GM20000 (cell line): ENCODE measurements at regions not wholly inside any gene's neighbourhood (a gene's known extent, or its start where the extent isn't known, plus 50 kb on each side); places are given as distances from the start of the nearest gene placed in this dataset.

Source experiments
- DNase-seq: peaks from one replicate; pipeline ENCODE4 v3.0.0; 2012; ENCODE audit warnings: low spot score
- TF ChIP-seq, protein P1 (sequence below): IDR thresholded peaks from 2 replicates; pipeline ENCODE4 v1.5.1; 2012; ENCODE audit warnings: mild to moderate bottlenecking, control low read depth; ENCODE audit errors: extremely low read depth, missing control alignments

DNA sequence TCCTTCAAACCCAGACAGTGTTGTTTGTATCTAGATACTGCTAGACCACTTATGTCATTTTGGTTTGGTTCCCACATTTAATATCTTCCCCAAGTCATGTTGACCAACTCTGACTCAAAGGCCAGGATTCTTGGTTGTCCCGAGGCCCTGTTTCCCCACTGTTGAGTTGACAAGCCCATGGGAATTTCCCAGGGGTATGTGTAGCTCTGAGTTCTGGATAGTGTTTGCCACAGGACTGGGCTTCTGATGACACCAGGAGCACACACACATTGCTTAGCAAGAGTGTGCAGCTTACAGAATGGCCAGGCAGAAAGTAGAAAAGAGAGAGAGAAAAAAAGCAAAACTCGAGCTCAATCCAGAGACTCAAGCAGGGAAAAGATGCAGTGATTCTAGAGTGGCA is 214.4 kb downstream of the NXNL2 start:
- TF ChIP-seq, protein P1, sequence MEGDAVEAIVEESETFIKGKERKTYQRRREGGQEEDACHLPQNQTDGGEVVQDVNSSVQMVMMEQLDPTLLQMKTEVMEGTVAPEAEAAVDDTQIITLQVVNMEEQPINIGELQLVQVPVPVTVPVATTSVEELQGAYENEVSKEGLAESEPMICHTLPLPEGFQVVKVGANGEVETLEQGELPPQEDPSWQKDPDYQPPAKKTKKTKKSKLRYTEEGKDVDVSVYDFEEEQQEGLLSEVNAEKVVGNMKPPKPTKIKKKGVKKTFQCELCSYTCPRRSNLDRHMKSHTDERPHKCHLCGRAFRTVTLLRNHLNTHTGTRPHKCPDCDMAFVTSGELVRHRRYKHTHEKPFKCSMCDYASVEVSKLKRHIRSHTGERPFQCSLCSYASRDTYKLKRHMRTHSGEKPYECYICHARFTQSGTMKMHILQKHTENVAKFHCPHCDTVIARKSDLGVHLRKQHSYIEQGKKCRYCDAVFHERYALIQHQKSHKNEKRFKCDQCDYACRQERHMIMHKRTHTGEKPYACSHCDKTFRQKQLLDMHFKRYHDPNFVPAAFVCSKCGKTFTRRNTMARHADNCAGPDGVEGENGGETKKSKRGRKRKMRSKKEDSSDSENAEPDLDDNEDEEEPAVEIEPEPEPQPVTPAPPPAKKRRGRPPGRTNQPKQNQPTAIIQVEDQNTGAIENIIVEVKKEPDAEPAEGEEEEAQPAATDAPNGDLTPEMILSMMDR: no peak
- DNase-seq: no peak

DNA sequence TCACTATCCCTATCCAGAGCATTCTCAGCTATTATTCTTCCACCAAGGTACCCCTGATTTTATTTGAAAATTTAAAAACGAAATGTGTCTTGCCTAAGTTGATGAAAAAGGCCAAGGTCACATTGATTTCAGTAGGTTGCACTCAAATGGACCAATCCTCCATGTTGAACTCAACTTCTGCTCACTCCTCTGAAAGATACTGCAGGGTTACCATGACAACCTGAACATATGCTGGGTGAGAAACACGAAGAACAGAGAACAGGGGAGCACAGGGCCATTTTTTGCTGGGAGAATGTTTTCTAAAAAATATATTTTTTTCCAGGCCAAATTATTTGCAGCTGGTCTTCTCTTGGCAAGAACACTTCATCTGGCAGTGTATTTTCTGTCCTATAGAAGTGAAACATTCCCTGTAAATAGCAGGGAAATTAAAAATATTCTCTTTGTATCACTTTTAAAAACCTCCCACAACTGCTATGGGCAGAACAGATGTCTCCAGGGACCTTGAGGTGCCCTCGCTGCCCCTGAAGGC is 215.9 kb downstream of the NXNL2 start:
- no peak for DNase-seq
- TF ChIP-seq, protein P1: no peak

DNA sequence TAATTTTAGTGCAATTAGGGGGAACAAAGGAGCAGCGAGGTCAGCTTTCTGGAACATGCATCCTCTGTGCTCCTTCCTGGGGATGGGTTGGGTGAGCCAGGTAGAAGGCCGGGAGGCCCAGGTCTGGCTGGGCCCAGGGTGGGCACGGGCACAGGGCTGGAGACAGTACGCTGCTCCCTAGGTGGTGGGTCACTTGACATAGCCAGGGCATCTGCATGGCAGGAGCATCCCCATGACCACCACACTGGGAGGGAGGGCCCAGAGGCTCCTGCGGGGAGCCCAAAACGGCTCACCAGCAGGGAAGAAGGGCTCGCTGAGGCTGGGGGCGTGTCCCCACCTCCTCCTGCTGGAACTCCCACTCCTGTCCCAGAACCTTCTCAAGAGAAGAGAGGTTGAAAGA is 216.8 kb downstream of the NXNL2 start:
- no peak for DNase-seq
- TF ChIP-seq, protein P1: no peak

DNA sequence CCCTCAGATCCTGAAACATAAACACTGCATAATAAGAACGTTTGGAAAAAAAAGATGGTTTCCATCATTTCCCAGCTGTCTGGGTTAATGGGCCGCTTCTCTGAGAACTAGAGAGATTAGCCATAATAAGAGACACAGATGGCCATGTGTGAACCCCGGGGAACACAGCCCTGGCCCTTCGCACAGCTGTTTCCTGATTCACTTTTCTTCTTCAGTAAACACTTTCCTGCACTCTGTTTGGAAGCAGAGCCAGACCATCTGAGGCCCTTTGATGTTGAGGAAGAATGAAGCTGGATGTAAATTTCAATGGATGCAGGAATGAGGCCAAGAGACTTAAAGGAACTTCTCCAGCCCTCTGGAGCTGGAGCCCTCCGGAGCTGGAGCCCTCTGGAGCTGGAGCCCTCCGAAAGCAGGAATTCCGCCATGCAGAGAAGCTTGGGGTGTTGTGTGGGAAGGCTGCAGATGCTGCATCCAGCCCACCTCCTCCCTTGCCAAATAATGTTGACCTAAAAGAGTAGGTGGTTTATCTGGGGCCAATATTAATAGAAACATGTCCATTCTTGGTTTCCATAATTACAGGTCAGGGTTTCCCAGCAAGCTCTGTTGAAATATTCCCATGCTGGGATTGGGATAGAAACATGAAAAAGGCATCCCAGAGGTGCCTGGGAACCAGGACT is 218.9 kb downstream of the NXNL2 start:
- no peak for DNase-seq
- TF ChIP-seq, protein P1: no peak

DNA sequence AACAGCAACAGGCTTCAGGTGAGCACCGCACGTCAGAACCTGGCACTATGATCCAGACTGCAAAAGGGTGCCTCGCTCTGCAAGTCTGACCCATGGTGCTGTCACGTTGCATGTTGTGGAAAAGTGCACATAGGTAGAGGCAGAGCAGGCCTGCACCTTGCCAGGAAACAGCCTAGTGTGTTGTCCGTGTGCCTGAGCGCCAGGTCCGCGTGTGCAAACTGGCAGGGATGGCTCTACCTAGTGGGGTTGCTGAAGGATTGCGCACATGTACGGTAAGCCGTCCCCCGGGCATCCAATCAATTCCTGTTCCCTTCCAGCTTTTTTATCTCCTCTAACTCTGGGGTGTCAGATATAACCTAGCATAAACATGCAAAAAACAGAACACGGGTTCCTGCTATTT is 219.5 kb downstream of the NXNL2 start:
- no peak for DNase-seq

DNA sequence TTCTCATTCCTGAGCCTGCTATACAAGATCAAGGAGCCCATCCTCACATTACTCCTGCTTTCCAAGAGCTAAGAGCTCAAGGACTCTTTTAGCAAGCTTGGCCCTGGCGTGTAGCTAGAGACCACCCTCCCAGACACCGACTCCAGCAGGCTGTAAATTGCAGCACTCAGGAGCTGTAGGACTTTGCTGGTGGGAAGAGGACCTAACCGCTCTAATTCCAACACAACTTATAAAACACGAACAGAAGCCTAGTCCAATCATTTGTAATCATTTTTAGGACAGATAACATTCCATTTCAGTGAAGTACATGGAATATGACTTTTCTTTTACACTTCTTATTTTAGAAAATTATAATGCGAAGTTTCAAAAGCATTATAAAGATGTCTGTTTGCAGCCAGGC is 219.9 kb downstream of the NXNL2 start:
- DNase-seq: no peak
- TF ChIP-seq, protein P1: no peak

More for the DNA sequence above, 219.5 kb downstream of the NXNL2 start:
- TF ChIP-seq, protein P1: no peak

DNA sequence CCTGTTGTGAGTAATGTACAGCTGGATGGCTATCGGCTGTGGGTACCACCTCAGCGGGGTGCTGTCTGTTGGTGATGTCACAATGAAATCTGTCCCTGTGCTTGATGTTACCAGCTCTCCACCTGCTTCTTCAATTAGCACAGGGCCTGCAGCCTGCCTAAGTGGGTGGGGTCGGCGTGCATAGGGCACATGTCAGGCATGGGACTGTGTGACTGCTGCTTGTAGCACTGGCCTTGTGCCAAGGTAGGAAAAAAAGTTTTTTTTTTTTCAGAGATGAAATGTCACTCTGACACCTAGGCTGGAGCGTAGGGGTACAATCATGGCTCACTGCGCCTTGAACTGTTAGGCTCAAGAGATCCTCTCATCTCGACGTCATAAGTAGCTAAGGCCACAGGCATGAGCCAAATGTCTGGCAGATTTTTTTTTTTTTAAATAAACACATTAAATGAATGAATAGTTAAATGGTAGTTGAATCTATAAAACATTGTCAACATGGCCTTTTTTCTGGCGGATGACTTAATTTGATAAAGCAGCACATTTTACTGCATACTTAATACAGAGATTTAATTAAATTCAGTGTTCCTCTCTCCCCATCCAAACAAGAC is 222.5 kb downstream of the NXNL2 start:
- TF ChIP-seq, protein P1: no peak

More for the DNA sequence above, 222.5 kb downstream of the NXNL2 start:
- no peak for DNase-seq
